Upper lobe of left lung (tissue), 4 donors: ENCODE measurements at regions not wholly inside any gene's neighbourhood (a gene's known extent, or its start where the extent isn't known, plus 50 kb on each side); places are given as distances from the start of the nearest gene placed in this dataset.

Source experiments
- CTCF ChIP-seq, 6 experiments: fragments of 450-650 bp in 4 of 6; fragments of 200-600 bp in 2 of 6; sonication (generic) in 2 of 6; IDR thresholded peaks; one replicate each; pipeline ENCODE4 v1.5.1; 2016 to 2019; ENCODE audit warnings: antibody characterized with exemption in 6 of 6
- POLR2A ChIP-seq, 4 donors: fragments of 450-650 bp; IDR thresholded peaks; one replicate each; pipeline ENCODE4 v1.5.1; 2016 to 2017; ENCODE audit warnings: antibody characterized with exemption in 4 of 4, mild to moderate bottlenecking in 2 of 4

GRCh38 chr10:120180160-120180559, 276.9 kb upstream of the PLPP4 start:
- TF ChIP-seq CTCF (IDR thresholded peaks at IDR 0.05) (no peak), POLR2A (IDR thresholded peaks at IDR 0.05) (no peak)
